Neuronal stem cell (in vitro differentiated cells): ENCODE measurements at regions not wholly inside any gene's neighbourhood (a gene's known extent, or its start where the extent isn't known, plus 50 kb on each side); places are given as distances from the start of the nearest gene placed in this dataset.
A peak's percentile ranks its signal among the peaks of the same experiment; 100 is the strongest.

Experiments used
- DNase-seq: peaks from one replicate; pipeline ENCODE4 v3.0.0-alpha.2; 2013; ENCODE audit warnings: low spot score
- H2AFZ ChIP-seq: one replicate; pipeline ENCODE4 v1.6.1; 2013; ENCODE audit warnings: mild to moderate bottlenecking, low read length, inconsistent platforms
- H2AK5ac ChIP-seq: 2 replicates; pipeline ENCODE4 v1.6.1; 2013; ENCODE audit warnings: low read depth, mild to moderate bottlenecking, inconsistent platforms, low read length, moderate library complexity, mixed read lengths
- H2BK120ac ChIP-seq: 2 replicates; pipeline ENCODE4 v1.6.1; 2013; ENCODE audit warnings: low read depth, mild to moderate bottlenecking, inconsistent platforms, low read length, moderate library complexity, mixed read lengths
- H2BK12ac ChIP-seq: one replicate; pipeline ENCODE4 v1.6.1; 2013; ENCODE audit warnings: low read length, inconsistent platforms
- H2BK15ac ChIP-seq: 2 replicates; pipeline ENCODE4 v1.6.1; 2013; ENCODE audit warnings: mild to moderate bottlenecking, low read length, inconsistent platforms, mixed read lengths
- H2BK5ac ChIP-seq: one replicate; pipeline ENCODE4 v1.6.1; 2013; ENCODE audit warnings: inconsistent platforms, mild to moderate bottlenecking, low read length, moderate library complexity
- H3K14ac ChIP-seq: one replicate; pipeline ENCODE4 v1.6.1; 2013; ENCODE audit warnings: low read length, inconsistent platforms
- H3K18ac ChIP-seq: 2 replicates; pipeline ENCODE4 v1.6.1; 2013; ENCODE audit warnings: low read length, inconsistent platforms
- H3K23ac ChIP-seq: 2 replicates; pipeline ENCODE4 v1.6.1; 2013; ENCODE audit warnings: low read depth, mild to moderate bottlenecking, mixed read lengths, low read length, inconsistent platforms; ENCODE audit not compliant: poor library complexity
- H3K27ac ChIP-seq: replicated peaks from 3 replicates; pipeline ENCODE4 v1.5.1; 2013; ENCODE audit warnings: low read length, inconsistent platforms
- H3K27me3 ChIP-seq, 3 experiments: 2 replicates each; pipeline ENCODE4 v1.6.1; 2013; ENCODE audit warnings: low read length in 3 of 3, mild to moderate bottlenecking in 2 of 3, inconsistent platforms in 1 of 3, low read depth in 1 of 3, mixed read lengths in 1 of 3, moderate library complexity in 1 of 3; ENCODE audit not compliant: control insufficient read depth in 3 of 3, insufficient read depth in 3 of 3
- H3K36me3 ChIP-seq, 2 donors: replicated peaks in 1 of 2; 2 replicates each; pipeline ENCODE4 v1.6.1; 2013; ENCODE audit warnings: low read length in 2 of 2; ENCODE audit not compliant: control insufficient read depth in 2 of 2, insufficient read depth in 2 of 2
- H3K4ac ChIP-seq: 2 replicates; pipeline ENCODE4 v1.6.1; 2013; ENCODE audit warnings: inconsistent platforms, mild to moderate bottlenecking, low read length, moderate library complexity
- H3K4me1 ChIP-seq, 2 donors: 1 replicate in 1 of 2; 2 replicates in 1 of 2; pipeline ENCODE4 v1.6.1; 2013; ENCODE audit warnings: low read length in 2 of 2, low read depth in 1 of 2; ENCODE audit not compliant: control insufficient read depth in 2 of 2, insufficient read depth in 1 of 2
- H3K4me2 ChIP-seq: one replicate; pipeline ENCODE4 v1.6.1; 2013; ENCODE audit warnings: mild to moderate bottlenecking, low read length, inconsistent platforms; ENCODE audit not compliant: insufficient read depth, poor library complexity, severe bottlenecking
- H3K4me3 ChIP-seq, 2 donors: 2 replicates each; pipeline ENCODE4 v1.5.1; 2013; ENCODE audit warnings: low read length in 2 of 2, mild to moderate bottlenecking in 2 of 2, inconsistent platforms in 1 of 2, moderate library complexity in 1 of 2
- H3K79me1 ChIP-seq: one replicate; pipeline ENCODE4 v1.6.1; 2013; ENCODE audit warnings: low read depth, mild to moderate bottlenecking, inconsistent platforms, low read length, moderate library complexity
- H3K9ac ChIP-seq: one replicate; pipeline ENCODE4 v1.6.1; 2013; ENCODE audit warnings: mild to moderate bottlenecking, low read depth, low read length, inconsistent platforms; ENCODE audit not compliant: poor library complexity
- H3K9me3 ChIP-seq, 2 donors: replicated peaks in 1 of 2; 2 replicates each; pipeline versions ENCODE3 to v1.6.1; 2013; ENCODE audit warnings: low read length in 2 of 2, mild to moderate bottlenecking in 2 of 2, inconsistent platforms in 1 of 2, low read depth in 1 of 2, mixed read lengths in 1 of 2, moderate library complexity in 1 of 2; ENCODE audit not compliant: control insufficient read depth in 2 of 2, insufficient read depth in 1 of 2
- H4K8ac ChIP-seq: one replicate; pipeline ENCODE4 v1.6.1; 2013; ENCODE audit warnings: low read depth, mild to moderate bottlenecking, inconsistent platforms, low read length, moderate library complexity
- H4K91ac ChIP-seq: one replicate; pipeline ENCODE4 v1.6.1; 2013; ENCODE audit warnings: low read length, low read depth, mild to moderate bottlenecking, inconsistent platforms; ENCODE audit not compliant: poor library complexity
- WGBS, 2 donors: extraction: QIAGEN DNeasy Blood & Tissue Kit; methylation state at CpG; one replicate each; pipeline ENCODE4 v1.1.7; 2013; ENCODE audit warnings: missing lambda C conversion rate in 2 of 2, mixed read lengths in 1 of 2; ENCODE audit not compliant: insufficient read length in 2 of 2, insufficient replicate concordance in 1 of 2; ENCODE audit errors: extremely low coverage in 2 of 2; 5-methylcytosine and 5-hydroxymethylcytosine counted together

GRCh38 chr15:45759936-45760335 lies 125.1 kb downstream of the SQOR start:
- no peak overlapping the region for H2BK12ac ChIP-seq
- no peak overlapping the region for H4K8ac ChIP-seq
- DNase-seq = peak; percentile 32
- H3K36me3 ChIP-seq = no peaks in the 10 kb centered on the region
- H3K9me3 ChIP-seq = no peaks in the 10 kb centered on the region
- no peaks in the 10 kb centered on the region for H3K27me3 ChIP-seq
- no peak overlapping the region for H3K23ac ChIP-seq
- no CpG with 5 or more reads among the region's 3 CpGs for WGBS, 2 donors
- no peak overlapping the region for H4K91ac ChIP-seq
- no peak overlapping the region for H3K4ac ChIP-seq
- H3K4me2 ChIP-seq = no peak overlapping the region
- no peak overlapping the region for H3K18ac ChIP-seq
- H3K4me1 ChIP-seq = peaks cover 0 to 1% of the 10 kb centered on the region in 2 donors
- H3K27ac ChIP-seq = peak overlapping the region; percentile 14
- no peak overlapping the region for H3K14ac ChIP-seq
- no peak overlapping the region for H2BK5ac ChIP-seq
- no peak overlapping the region for H2AK5ac ChIP-seq
- no peak overlapping the region for H3K4me3 ChIP-seq
- no peak overlapping the region for H2BK15ac ChIP-seq
- no peak overlapping the region for H2AFZ ChIP-seq
- H3K9ac ChIP-seq = no peak overlapping the region
- H2BK120ac ChIP-seq = no peak overlapping the region
- H3K79me1 ChIP-seq = no peaks in the 10 kb centered on the region

- H2BK15ac ChIP-seq = no peak overlapping the region
- H2BK12ac ChIP-seq = no peak overlapping the region
- no peak overlapping the region for H2AK5ac ChIP-seq
- H3K4me3 ChIP-seq = no peak overlapping the region
- no peak overlapping the region for H4K91ac ChIP-seq
- H3K18ac ChIP-seq = no peak overlapping the region
- no peak overlapping the region for H3K4ac ChIP-seq
- H3K36me3 ChIP-seq = no peaks in the 10 kb centered on the region
- H2BK5ac ChIP-seq = no peak overlapping the region
- H3K9me3 ChIP-seq = no peaks in the 10 kb centered on the region
- peaks cover 0 to 1% of the 10 kb centered on the region in 2 donors for H3K4me1 ChIP-seq
- H3K27me3 ChIP-seq = no peaks in the 10 kb centered on the region
- no peak overlapping the region for H3K27ac ChIP-seq
- no CpG with 5 or more reads among the region's 1 CpG for WGBS, 2 donors
- no peak overlapping the region for H2BK120ac ChIP-seq
- DNase-seq = no peak
- H2AFZ ChIP-seq = no peak overlapping the region
- H4K8ac ChIP-seq = no peak overlapping the region
- H3K23ac ChIP-seq = no peak overlapping the region
- H3K14ac ChIP-seq = no peak overlapping the region
- no peaks in the 10 kb centered on the region for H3K79me1 ChIP-seq
- no peak overlapping the region for H3K4me2 ChIP-seq
- H3K9ac ChIP-seq = no peak overlapping the region
Measured at GRCh38 chr15:45762726-45763125, 127.9 kb downstream of the SQOR start.

- WGBS, 2 donors = no CpG with 5 or more reads among the region's 6 CpGs
- Histone ChIP-seq H4K91ac (no peak overlapping the region), H3K23ac (no peak overlapping the region), H3K4me1 (peaks cover 0 to 1% of the 10 kb centered on the region in 2 donors), H3K9ac (no peak overlapping the region), H3K4me3 (no peak overlapping the region), H3K18ac (no peak overlapping the region), H2BK5ac (no peak overlapping the region), H4K8ac (no peak overlapping the region), H3K27ac (no peak overlapping the region), H2BK12ac (no peak overlapping the region), H2BK15ac (no peak overlapping the region), H2AFZ (no peak overlapping the region), H2AK5ac (no peak overlapping the region), H3K36me3 (no peaks in the 10 kb centered on the region), H3K4ac (no peak overlapping the region), H3K27me3 (no peaks in the 10 kb centered on the region), H3K9me3 (no peaks in the 10 kb centered on the region), H3K14ac (no peak overlapping the region), H2BK120ac (no peak overlapping the region), H3K79me1 (no peaks in the 10 kb centered on the region), H3K4me2 (no peak overlapping the region)
- DNase-seq = no peak
Measured at GRCh38 chr15:45763170-45763869, 128.5 kb downstream of the SQOR start.

- no peak overlapping the region for H3K9ac ChIP-seq
- WGBS, 2 donors = no CpG with 5 or more reads among the region's 3 CpGs
- no peaks in the 10 kb centered on the region for H3K36me3 ChIP-seq
- no peak overlapping the region for H2AK5ac ChIP-seq
- no peaks in the 10 kb centered on the region for H3K27me3 ChIP-seq
- no peak overlapping the region for H4K91ac ChIP-seq
- H3K4me2 ChIP-seq = no peak overlapping the region
- H3K4me1 ChIP-seq = no peaks in the 10 kb centered on the region
- no peak overlapping the region for H3K4me3 ChIP-seq
- no peak overlapping the region for H2BK15ac ChIP-seq
- H2BK5ac ChIP-seq = no peak overlapping the region
- DNase-seq = no peak
- no peak overlapping the region for H2AFZ ChIP-seq
- no peaks in the 10 kb centered on the region for H3K9me3 ChIP-seq
- no peak overlapping the region for H3K23ac ChIP-seq
- H2BK12ac ChIP-seq = no peak overlapping the region
- H3K14ac ChIP-seq = no peak overlapping the region
- no peak overlapping the region for H3K4ac ChIP-seq
- no peak overlapping the region for H3K18ac ChIP-seq
- no peaks in the 10 kb centered on the region for H3K79me1 ChIP-seq
- no peak overlapping the region for H3K27ac ChIP-seq
- H2BK120ac ChIP-seq = no peak overlapping the region
- H4K8ac ChIP-seq = no peak overlapping the region
Measured at GRCh38 chr15:45773149-45773548, 138.3 kb downstream of the SQOR start.
